LNCAP (cell line): ENCODE measurements at regions not wholly inside any gene's neighbourhood (a gene's known extent, or its start where the extent isn't known, plus 50 kb on each side); places are given as distances from the start of the nearest gene placed in this dataset.

Source experiments
- CTCF ChIP-seq: fragments of 450-650 bp; IDR thresholded peaks from 2 replicates; pipeline ENCODE4 v1.5.1; 2017; ENCODE audit warnings: mild to moderate bottlenecking

GRCh38 chr12:33759279-33759678, 263.0 kb upstream of the ALG10 start:
- TF ChIP-seq CTCF = no peak

- TF ChIP-seq CTCF = no peak
Measured at GRCh38 chr12:33763331-33763730, 259.0 kb upstream of the ALG10 start.

- TF ChIP-seq CTCF = no peak
Measured at GRCh38 chr12:33770652-33771051, 251.6 kb upstream of the ALG10 start.

GRCh38 chr12:33771889-33772288, 250.4 kb upstream of the ALG10 start:
- no peak for TF ChIP-seq CTCF

GRCh38 chr12:33786532-33786931, 235.8 kb upstream of the ALG10 start:
- TF ChIP-seq CTCF = no peak

- TF ChIP-seq CTCF = no peak
Measured at GRCh38 chr12:33794954-33795353, 227.3 kb upstream of the ALG10 start.

GRCh38 chr12:33795536-33795935, 226.8 kb upstream of the ALG10 start:
- no peak for TF ChIP-seq CTCF

GRCh38 chr12:33813536-33813935, 208.8 kb upstream of the ALG10 start:
- TF ChIP-seq CTCF = no peak
